A673 (cell line): ENCODE measurements at regions not wholly inside any gene's neighbourhood (a gene's known extent, or its start where the extent isn't known, plus 50 kb on each side); places are given as distances from the start of the nearest gene placed in this dataset.
"Not testable (repeated sequence)": the region's sequence is repeated elsewhere in the genome, so short reads cannot be mapped to it uniquely, and the experiment has no call there.

ENCODE experiments used
- EZH2 ChIP-seq: fragments of 200-600 bp; sonication (generic); IDR thresholded peaks from 2 replicates; pipeline ENCODE4 v1.6.1; 2017; ENCODE audit warnings: borderline replicate concordance, low read depth, mild to moderate bottlenecking, mixed read lengths, antibody characterized with exemption, low read length; ENCODE audit not compliant: poor library complexity, severe bottlenecking
- TF ChIP-seq, protein P1 (sequence below): fragments of 300-800, 200-600 bp; sonication (generic); conservative IDR thresholded peaks from 2 replicates; pipeline ENCODE4 v1.5.1; 2017; ENCODE audit warnings: low read depth, mild to moderate bottlenecking, antibody characterized with exemption, low read length, moderate library complexity, mixed read lengths

DNA sequence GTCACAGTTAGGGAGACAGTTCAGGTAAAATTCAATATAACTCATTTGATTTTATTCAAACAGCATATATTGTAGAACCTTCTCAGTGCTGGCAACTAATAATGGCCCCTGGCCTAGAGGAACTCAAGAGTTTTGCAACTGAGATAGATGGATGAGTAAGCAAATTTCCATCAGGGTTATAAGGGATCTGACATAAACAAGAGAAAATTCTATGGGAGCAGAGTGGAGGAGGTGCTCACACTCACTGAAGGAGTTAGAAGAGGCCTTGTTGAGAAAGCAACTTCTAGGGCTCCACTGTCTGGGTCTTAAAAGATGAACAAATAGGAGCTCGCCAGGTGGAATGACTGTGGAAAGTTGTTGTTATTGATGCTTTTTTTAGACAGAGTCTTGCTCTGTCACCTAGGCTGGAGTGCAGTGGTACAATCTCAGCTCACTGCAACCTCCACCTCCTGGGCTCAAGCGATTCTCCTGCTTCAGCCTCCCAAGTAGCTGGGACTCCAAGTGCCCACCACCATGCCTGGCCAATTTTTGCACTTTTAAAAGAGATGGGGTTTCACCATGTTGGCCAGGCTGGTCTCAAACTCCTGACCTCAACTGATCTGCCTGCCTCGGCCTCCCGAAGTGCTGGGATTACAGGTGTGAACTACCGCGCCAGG is 81.2 kb upstream of the EED start:
- TF ChIP-seq EZH2: not testable (repeated sequence)
- TF ChIP-seq, protein P1, sequence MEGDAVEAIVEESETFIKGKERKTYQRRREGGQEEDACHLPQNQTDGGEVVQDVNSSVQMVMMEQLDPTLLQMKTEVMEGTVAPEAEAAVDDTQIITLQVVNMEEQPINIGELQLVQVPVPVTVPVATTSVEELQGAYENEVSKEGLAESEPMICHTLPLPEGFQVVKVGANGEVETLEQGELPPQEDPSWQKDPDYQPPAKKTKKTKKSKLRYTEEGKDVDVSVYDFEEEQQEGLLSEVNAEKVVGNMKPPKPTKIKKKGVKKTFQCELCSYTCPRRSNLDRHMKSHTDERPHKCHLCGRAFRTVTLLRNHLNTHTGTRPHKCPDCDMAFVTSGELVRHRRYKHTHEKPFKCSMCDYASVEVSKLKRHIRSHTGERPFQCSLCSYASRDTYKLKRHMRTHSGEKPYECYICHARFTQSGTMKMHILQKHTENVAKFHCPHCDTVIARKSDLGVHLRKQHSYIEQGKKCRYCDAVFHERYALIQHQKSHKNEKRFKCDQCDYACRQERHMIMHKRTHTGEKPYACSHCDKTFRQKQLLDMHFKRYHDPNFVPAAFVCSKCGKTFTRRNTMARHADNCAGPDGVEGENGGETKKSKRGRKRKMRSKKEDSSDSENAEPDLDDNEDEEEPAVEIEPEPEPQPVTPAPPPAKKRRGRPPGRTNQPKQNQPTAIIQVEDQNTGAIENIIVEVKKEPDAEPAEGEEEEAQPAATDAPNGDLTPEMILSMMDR: not testable (repeated sequence)
